ENCODE measurements at regions not wholly inside any gene's neighbourhood (a gene's known extent, or its start where the extent isn't known, plus 50 kb on each side); places are given as distances from the start of the nearest gene placed in this dataset.

GRCh38 chr11:15770798-15771414, 585.4 kb downstream of the SOX6 start:
- peak in 1 of 2 donors; percentile 1 for DNase-seq (ENCODE audit: low read depth in 2 of 2)

GRCh38 chr11:15772547-15772946, 583.8 kb downstream of the SOX6 start:
- DNase-seq (ENCODE audit: low read depth in 2 of 2) = no peak

GRCh38 chr11:15772981-15773380, 583.4 kb downstream of the SOX6 start:
- no peak for DNase-seq (ENCODE audit: low read depth in 2 of 2)

GRCh38 chr11:15773476-15774387, 582.6 kb downstream of the SOX6 start:
- no peak for DNase-seq (ENCODE audit: low read depth in 2 of 2)

DNA sequence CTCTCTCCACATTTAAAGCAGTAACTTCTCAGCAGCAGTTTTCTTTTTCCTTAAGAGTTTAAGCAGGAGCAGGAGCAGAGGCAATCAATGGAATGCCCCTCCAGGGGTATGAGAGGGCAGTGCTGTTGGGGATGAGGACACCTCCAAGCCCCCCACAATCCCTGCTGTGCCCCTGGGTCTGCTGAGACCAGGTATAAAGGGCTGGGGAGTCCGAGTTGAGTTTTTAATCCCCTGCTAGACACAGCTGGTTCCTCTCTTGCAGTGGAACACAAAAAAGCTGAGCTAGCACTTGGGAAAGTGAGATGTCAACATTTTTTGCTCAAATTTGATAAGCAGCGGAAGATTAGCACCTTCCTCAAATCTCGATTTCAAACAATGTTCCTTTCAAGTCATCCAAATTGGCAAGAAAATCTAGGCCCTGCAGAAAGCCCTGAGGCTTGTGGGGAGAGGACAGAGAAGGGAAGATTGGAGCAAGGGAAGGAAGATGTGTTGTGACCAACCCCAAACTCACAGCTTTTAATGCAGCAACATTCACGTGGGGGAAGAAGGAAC, 581.9 kb downstream of the SOX6 start:
- no peak for DNase-seq (ENCODE audit: low read depth in 2 of 2)

- DNase-seq (ENCODE audit: low read depth in 2 of 2) = no peak
Measured at GRCh38 chr11:15775015-15775541, 581.3 kb downstream of the SOX6 start.

DNA sequence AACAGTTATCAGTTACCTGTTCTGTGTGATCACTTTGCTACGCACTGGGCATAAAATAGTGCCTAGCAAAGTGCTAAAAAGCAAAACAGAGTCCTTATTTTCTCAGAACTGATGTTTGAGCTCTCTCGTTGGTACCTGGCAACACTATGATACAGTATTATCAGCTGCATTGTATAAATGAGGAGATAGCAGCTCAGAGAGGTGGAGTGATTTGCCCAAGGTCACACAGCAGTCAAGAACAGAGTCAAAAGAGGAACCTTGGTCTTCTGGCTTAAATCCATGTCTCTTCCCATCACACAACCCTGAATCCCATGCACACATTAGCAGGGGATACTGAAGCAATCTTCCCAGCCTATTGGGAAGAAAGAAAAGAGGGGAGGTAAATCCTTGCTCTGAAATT, 580.5 kb downstream of the SOX6 start:
- DNase-seq (ENCODE audit: low read depth in 2 of 2) = no peak

DNA sequence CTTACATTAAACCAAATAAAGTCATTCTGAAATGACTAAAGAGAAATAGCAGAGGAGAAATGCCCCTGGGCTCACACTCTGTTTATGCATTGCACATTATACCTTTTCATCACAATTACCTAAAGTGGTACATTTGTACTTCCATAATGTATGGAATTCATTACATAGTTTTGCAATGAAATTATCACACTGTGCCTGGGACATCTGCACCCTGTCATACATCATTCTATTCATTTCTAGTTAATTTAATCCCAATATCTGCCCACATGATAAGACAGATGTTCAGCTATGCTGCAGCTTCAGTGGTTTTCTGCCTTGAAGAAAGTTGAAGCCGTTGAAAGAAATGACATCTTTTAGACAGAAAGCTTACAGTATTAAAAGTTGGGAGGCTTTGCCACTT, 580.0 kb downstream of the SOX6 start:
- DNase-seq (ENCODE audit: low read depth in 2 of 2) = no peak

DNA sequence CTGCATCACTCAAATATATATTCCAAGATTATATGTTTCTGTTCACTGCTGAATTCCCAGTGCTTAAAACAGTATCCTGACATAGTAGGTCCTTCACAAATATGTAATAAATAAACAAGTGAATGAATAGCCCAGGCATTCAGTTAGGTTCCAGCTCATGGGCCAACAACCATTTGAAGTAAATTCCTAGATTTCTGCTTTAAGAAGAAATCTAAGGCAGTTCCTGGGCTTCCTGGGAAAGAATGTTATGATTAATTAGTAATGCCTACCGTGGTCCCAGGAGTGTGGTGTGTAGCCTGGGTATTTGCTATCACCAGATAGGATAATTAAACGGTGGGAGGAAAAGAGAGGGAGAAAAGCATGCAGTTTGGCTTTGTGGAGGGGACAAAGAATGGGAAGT, 576.8 kb downstream of the SOX6 start:
- no peak for DNase-seq (ENCODE audit: low read depth in 2 of 2)

DNA sequence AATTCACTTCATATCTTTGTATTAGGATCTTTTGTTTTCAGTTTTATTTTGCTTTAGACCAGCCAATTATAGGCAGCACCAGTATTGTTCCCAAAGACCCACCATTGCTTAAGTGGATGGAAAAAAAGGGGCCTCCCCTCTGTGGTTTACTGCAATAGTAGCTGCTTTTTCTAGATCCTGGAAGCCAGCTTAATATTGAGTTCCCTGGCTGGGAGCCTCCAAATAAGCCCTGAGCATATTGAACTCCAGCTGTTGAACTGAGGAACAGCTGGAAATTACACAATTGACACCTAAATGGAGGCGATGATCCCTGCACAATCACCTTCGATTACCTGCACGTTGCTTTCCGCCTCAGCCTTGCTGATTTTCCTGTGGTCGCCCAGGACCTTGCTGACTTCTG, 576.0 kb downstream of the SOX6 start:
- no peak for DNase-seq (ENCODE audit: low read depth in 2 of 2)

DNA sequence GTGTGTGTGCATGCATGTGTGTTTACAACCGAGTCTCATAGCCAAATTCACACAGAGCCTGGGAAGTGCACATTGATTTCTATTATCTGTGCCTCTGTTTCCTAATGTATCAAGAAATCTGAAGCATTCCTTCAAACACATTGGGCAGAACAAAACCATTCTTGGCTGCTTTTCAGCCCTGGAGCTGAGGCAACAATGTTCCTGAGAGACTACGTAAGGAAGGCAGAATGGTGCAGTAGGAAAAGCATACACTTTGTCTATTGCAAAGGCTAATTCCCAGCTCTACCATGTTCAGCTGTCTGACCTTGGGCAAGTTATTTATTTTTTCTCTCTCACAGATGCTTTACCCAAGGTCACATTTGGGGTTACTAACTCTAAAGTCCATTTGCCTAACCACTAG, 575.5 kb downstream of the SOX6 start:
- no peak for DNase-seq (ENCODE audit: low read depth in 2 of 2)

DNA sequence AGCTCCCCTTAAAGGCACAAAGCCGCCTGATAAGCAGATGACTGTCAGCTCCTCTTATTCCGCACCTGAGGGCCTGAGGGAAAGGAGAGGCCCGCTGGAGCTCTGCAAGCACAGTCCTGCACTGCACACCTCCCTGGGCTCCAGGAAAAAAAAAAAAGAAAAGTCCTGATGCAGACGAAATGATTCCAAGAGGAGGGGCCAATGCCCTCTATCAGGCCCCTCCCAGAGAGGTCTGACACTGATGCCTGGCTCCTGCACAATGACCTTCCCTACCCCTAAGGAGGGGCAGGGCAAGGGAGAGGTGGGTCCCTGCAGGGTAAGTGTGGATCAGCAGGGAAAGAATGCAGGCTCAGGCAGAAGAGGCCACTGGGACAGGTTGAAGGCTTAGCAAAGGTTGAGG, 572.7 kb downstream of the SOX6 start:
- DNase-seq (ENCODE audit: low read depth in 2 of 2) = no peak

DNA sequence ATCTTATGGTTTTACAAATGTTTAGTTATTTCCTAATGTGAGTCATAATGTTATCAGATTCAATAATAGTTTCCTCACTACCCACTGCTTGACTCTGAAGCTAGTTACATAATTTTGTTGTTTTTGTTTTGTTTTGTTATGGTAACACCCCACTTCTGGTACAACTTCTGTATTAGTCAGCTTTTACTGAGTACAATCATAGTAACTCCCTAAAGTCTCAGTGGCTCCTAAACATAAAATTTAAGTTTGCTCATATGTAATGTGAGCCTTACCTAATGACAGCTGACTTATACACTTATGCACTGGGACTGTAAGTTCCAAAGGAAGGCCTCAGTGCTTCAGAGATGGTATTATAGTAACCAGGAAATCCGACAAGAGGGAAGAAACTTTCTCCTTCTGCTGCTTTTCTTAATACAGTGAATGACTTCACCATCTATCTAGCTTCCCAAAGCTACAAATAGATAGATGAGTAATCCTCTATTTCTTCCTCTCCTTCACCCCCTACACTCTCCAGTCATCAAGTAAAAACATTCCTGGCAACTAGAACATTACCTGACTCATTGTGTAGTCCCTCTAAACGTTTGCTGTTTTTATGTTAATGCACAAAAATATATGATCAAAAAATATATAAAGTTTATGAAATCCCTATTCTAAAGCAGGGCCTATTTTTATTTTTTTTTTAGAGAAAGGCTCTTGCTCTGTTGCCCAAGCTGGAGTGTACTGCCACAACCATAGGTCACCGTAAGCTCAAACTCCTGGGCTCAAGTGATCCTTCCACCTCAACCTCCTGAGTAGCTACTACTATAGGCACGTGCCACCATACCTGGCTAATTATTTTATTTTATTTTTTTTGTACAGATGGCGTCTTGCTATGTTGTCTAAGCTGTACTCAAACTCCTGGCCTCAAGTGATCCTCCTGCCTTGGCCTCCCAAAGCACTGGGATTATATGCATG, 563.0 kb downstream of the SOX6 start:
- DNase-seq (ENCODE audit: low read depth in 2 of 2) = no peak

DNA sequence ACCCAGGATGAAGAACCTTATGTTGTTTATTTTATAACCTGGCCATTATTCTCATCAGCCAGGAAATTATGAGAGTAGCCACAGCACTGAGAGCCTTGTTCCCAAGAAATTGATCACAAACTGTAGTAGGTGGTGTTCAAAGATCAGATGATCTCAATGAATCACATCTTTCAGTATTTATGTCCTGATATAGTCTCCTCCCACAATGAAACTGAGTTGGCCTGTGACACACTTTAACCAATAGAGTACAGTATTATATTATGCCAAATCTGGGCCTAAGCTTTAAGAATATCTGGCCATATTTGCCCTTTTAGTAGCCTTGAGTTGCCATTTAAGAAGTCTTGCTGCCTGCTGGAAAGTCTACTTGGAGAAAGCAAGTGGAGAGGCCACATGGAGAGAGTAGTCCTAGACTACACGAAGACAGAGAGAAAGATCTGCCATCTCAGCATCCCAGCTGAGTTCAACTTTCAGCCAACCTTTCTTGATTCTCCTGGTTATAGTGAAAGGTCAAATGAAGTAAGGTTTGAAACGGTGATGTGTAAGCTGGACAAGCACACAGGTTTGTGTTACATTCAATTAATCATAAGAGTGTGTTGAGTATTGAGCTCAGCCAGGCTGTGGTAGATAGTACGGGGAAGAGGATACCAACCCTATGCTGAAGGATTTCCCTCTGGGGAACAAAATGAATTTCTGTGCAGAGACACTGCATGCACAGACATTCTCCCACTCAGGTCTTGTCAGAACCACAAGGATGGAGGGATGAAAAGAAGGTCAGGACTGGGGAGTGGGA, 561.8 kb downstream of the SOX6 start:
- DNase-seq (ENCODE audit: low read depth in 2 of 2) = no peak

- no peak for DNase-seq (ENCODE audit: low read depth in 2 of 2)
Measured at GRCh38 chr11:15795378-15795777, 561.0 kb downstream of the SOX6 start.

DNA sequence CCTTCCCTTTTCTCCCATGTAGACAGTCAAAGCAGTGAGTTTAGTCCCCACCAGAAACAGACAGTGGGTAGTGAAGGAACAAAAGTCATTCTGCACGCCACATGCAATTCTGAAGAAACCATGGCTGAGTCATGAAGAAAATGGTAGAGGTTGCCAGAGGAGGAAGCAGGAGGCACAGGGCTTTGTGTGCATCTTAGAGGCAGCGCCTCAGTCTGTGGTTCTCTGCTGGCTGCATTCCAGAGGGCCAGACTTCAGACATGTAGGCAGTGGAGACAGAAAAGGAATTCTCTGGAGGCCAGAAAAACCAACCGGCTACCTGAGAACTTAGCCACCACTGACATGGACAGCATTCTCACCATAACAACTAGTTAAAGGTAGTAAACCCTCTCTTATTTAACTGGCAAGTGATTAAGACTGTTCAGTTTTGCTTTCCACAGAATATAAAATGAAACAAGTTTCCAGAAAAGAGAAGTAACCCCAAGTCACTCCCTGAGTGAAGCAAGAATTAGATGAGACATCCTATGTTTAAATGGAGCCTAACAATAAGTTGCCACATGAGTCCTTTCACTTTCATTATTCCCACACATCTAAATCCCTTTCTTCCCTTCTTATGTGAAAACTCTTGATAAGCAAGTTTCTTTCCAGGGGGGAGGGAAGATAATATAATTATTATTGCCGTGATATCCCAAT, 556.1 kb downstream of the SOX6 start:
- DNase-seq (ENCODE audit: low read depth in 2 of 2) = no peak

DNA sequence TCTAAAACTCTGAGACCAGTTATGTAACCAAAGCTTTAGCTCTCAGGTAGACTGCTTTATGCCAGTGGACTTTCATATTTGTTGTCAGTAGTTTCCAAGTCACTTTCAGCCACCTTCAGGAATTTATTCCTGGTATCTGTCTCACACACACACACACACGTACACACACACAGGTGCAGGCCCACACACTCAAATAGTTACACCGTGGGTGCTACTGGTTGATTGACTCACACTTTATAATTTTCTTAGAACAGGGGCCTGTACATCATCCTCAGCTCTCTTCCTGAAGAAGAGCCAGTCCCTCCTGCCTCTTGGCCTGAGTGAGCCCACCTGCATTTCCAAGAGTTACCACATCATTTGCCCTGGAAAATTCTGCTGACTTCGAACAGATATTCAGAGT, 555.2 kb downstream of the SOX6 start:
- no peak for DNase-seq (ENCODE audit: low read depth in 2 of 2)

GRCh38 chr11:15801616-15802015, 554.7 kb downstream of the SOX6 start:
- no peak for DNase-seq (ENCODE audit: low read depth in 2 of 2)

DNA sequence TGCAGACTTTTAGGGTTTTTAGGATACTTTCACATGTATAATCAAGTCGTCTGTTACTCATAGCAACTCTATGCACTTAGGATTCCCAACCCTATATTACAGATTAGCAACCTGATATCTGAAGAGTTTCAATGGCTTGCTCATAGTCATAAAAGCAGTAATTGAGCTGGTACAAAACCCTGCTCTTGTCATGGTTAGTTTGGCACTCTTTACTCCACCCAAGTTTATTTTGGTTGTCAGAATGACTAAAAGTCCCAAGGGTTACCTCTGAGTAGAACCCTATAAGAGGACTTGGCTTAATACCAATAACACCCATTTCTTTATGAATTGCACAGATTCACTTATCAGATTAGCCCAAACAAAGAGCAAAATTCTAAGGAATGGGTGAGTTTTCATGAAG, 550.6 kb downstream of the SOX6 start:
- DNase-seq (ENCODE audit: low read depth in 2 of 2) = no peak

- DNase-seq (ENCODE audit: low read depth in 2 of 2) = no peak
Measured at GRCh38 chr11:15806217-15806616, 550.1 kb downstream of the SOX6 start.

Measured in stimulated activated CD4-positive, alpha-beta T cell treated with anti-CD3 and anti-CD28 coated beads, Interleukin-1b, Interleukin-23, amount 100 ng/mL, for 1 hour (primary cell).